Stimulated activated naive CD8-positive, alpha-beta T cell treated with anti-CD3 and anti-CD28 coated beads, Interleukin-15, amount 100 ng/mL, for 72 hours (primary cell): ENCODE measurements at regions not wholly inside any gene's neighbourhood (a gene's known extent, or its start where the extent isn't known, plus 50 kb on each side); places are given as distances from the start of the nearest gene placed in this dataset.

ENCODE experiments used
- ATAC-seq: fragments of 150-1000 bp; cut with Tn5 transposase; 2 replicates; pipeline ENCODE4 v1.10.0; 2021; ENCODE audit warnings: mild to moderate bottlenecking, moderate library complexity
- DNase-seq, 2 donors: peaks; one replicate each; pipeline ENCODE4 v3.0.0; 2021 to 2022
- H3K27ac Mint-ChIP-seq, 2 donors: one replicate each; pipeline ENCODE4 v1.8.0; 2022; ENCODE audit warnings: mild to moderate bottlenecking in 2 of 2, mixed read lengths in 2 of 2, moderate library complexity in 2 of 2
- H3K27me3 Mint-ChIP-seq: one replicate; pipeline ENCODE4 v1.8.0; 2022; ENCODE audit warnings: mixed read lengths
- H3K4me1 Mint-ChIP-seq: one replicate; pipeline ENCODE4 v1.8.0; 2022; ENCODE audit warnings: mild to moderate bottlenecking, mixed read lengths
- H3K4me3 Mint-ChIP-seq, 2 donors: one replicate each; pipeline ENCODE4 v1.8.0; 2022; ENCODE audit warnings: mild to moderate bottlenecking in 2 of 2, mixed read lengths in 2 of 2, moderate library complexity in 1 of 2
- H3K9me3 Mint-ChIP-seq, 2 donors: one replicate each; pipeline ENCODE4 v1.8.0; 2022; ENCODE audit warnings: mixed read lengths in 2 of 2

GRCh38 chr5:2459251-2459650 lies 292.2 kb downstream of the IRX2 start:
- no peak for DNase-seq
- no peaks in the 10 kb centered on the region for H3K4me1 Mint-ChIP-seq
- no peaks in the 10 kb centered on the region for H3K9me3 Mint-ChIP-seq
- no peaks in the 10 kb centered on the region for H3K27me3 Mint-ChIP-seq
- no peak overlapping the region for H3K4me3 Mint-ChIP-seq
- no peak for ATAC-seq
- H3K27ac Mint-ChIP-seq = no peak overlapping the region

- ATAC-seq (no peak), DNase-seq (no peak)
- no peaks in the 10 kb centered on the region for H3K9me3 Mint-ChIP-seq
- H3K27me3 Mint-ChIP-seq = no peaks in the 10 kb centered on the region
- no peaks in the 10 kb centered on the region for H3K4me1 Mint-ChIP-seq
- no peak overlapping the region for H3K27ac Mint-ChIP-seq
- H3K4me3 Mint-ChIP-seq = no peak overlapping the region
Observed at GRCh38 chr5:2455878-2456277, 295.6 kb downstream of the IRX2 start.

GRCh38 chr5:2454876-2455275 lies 296.6 kb downstream of the IRX2 start:
- H3K27ac Mint-ChIP-seq = no peak overlapping the region
- H3K9me3 Mint-ChIP-seq = no peaks in the 10 kb centered on the region
- H3K4me3 Mint-ChIP-seq = no peak overlapping the region
- DNase-seq = no peak
- ATAC-seq = no peak
- H3K4me1 Mint-ChIP-seq = no peaks in the 10 kb centered on the region
- no peaks in the 10 kb centered on the region for H3K27me3 Mint-ChIP-seq

GRCh38 chr5:2453781-2454180 lies 297.7 kb downstream of the IRX2 start:
- Mint-ChIP-seq H3K4me1 (no peaks in the 10 kb centered on the region), H3K9me3 (no peaks in the 10 kb centered on the region)

GRCh38 chr5:2451100-2451499 lies 300.4 kb downstream of the IRX2 start:
- Mint-ChIP-seq H3K4me1 (no peaks in the 10 kb centered on the region), H3K27me3 (no peaks in the 10 kb centered on the region), H3K27ac (no peak overlapping the region), H3K9me3 (peaks cover 0 to 13% of the 10 kb centered on the region in 2 donors), H3K4me3 (no peak overlapping the region)
- ATAC-seq = no peak
- no peak for DNase-seq

More at GRCh38 chr5:2453781-2454180, 297.7 kb downstream of the IRX2 start:
- DNase-seq (no peak), ATAC-seq (no peak)
- Mint-ChIP-seq H3K27ac (no peak overlapping the region), H3K27me3 (no peaks in the 10 kb centered on the region), H3K4me3 (no peak overlapping the region)

GRCh38 chr5:2442496-2443354 lies 308.8 kb downstream of the IRX2 start:
- H3K27ac Mint-ChIP-seq = no peak overlapping the region
- peaks cover 0 to 9% of the 10 kb centered on the region in 2 donors for H3K9me3 Mint-ChIP-seq
- DNase-seq (no peak), ATAC-seq (no peak)
- no peaks in the 10 kb centered on the region for H3K4me1 Mint-ChIP-seq
- H3K27me3 Mint-ChIP-seq = no peaks in the 10 kb centered on the region
- no peak overlapping the region for H3K4me3 Mint-ChIP-seq

GRCh38 chr5:2441495-2442180 lies 309.8 kb downstream of the IRX2 start:
- DNase-seq (no peak), ATAC-seq (no peak)
- no peaks in the 10 kb centered on the region for H3K4me1 Mint-ChIP-seq
- no peaks in the 10 kb centered on the region for H3K27me3 Mint-ChIP-seq
- H3K4me3 Mint-ChIP-seq = no peak overlapping the region
- H3K9me3 Mint-ChIP-seq = no peaks in the 10 kb centered on the region
- H3K27ac Mint-ChIP-seq = no peak overlapping the region

- Mint-ChIP-seq H3K27ac (no peak overlapping the region), H3K9me3 (peaks cover 0 to 5% of the 10 kb centered on the region in 2 donors), H3K4me1 (no peaks in the 10 kb centered on the region), H3K27me3 (no peaks in the 10 kb centered on the region), H3K4me3 (no peak overlapping the region)
- ATAC-seq (no peak), DNase-seq (no peak)
Observed at GRCh38 chr5:2439608-2440007, 311.9 kb downstream of the IRX2 start.

GRCh38 chr5:2433086-2433485 lies 318.4 kb downstream of the IRX2 start:
- H3K27me3 Mint-ChIP-seq = no peaks in the 10 kb centered on the region
- DNase-seq (no peak), ATAC-seq (no peak)
- H3K4me3 Mint-ChIP-seq = no peak overlapping the region
- no peaks in the 10 kb centered on the region for H3K4me1 Mint-ChIP-seq
- peaks cover 4 to 26% of the 10 kb centered on the region in 2 donors for H3K9me3 Mint-ChIP-seq
- no peak overlapping the region for H3K27ac Mint-ChIP-seq

DNA sequence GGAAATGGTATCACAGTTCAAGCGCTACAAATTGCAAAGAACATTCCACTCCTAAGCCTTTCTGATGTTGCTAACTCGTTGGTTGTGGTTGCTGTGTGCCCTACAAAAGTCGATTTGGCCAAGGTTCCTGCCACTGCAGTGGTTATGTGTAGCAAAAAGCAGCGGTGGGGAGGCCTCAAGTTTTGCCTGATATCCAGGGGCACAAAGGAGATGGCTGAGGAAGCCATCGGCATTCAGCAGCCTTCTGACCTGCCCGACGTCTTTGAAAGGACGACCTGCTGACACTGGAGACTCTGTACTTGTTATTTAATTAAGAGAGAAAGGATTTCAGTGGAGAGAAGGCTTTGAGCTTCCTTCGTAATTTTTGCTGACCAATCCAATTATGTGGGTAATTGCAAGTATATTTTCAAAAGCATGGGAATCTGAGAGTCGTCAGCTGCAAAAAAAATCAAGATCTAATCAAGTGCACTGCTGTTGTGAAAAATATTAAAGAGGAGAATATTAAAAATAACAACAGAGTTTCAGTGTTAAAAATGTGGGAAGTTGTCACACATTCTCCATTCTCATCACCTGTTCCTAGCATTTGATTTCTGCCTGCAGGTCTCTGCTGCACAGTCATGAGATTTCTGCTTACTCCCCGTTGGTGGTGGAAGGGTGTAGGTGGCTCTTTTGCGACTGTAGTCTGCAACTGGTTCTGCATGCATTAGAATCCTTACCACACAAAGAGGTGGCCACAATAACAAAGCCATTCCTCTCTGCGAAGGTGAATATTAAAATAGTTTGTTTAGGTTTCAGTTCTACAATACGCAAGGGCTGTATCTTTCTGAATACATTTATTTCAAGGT lies 319.2 kb downstream of the IRX2 start:
- no peak for ATAC-seq
- peaks cover 4 to 26% of the 10 kb centered on the region in 2 donors for H3K9me3 Mint-ChIP-seq
- H3K4me3 Mint-ChIP-seq = no peak overlapping the region
- DNase-seq = no peak
- no peak overlapping the region for H3K27ac Mint-ChIP-seq
- H3K4me1 Mint-ChIP-seq = no peaks in the 10 kb centered on the region
- H3K27me3 Mint-ChIP-seq = no peaks in the 10 kb centered on the region

DNA sequence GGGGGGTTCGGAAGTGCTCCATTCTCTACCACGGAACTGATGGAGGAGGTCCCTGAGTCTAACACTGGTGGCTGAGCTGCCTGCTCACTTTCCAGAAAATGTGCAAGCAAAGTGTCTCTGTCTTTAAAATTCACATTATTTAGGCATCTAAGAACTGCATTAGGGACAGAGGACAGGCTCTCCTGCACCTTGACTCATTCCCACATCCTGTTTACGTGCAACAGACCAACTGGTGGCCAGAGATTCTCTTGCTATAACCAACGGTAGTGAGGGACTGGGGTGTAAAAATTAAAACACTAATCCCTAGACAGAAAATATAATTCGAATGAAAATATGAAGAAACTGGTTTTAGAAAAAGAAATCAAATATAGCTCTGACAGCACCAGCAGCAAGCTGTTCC lies 320.9 kb downstream of the IRX2 start:
- no peak overlapping the region for H3K4me3 Mint-ChIP-seq
- no peak for ATAC-seq

DNA sequence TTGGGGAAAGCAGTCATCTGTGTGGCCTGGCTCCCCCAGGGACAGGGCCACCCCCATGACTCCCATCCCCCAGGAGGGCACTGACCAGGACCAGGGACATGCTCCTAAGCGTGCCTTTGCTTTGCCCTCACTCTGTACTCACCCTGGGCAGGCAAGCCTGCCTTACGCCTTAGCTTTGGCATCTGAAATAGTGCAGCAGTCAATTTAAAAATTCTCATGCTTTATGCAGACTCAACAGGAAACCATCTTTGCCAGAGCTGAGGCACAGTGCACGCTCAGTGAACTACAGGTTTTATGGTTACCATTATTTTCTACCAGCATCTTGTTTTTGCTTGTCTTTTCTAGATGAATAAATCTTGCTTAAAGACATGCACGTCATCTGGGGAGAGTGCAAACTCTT lies 323.5 kb downstream of the IRX2 start:
- Mint-ChIP-seq H3K4me3 (no peak overlapping the region), H3K4me1 (no peaks in the 10 kb centered on the region), H3K27me3 (no peaks in the 10 kb centered on the region), H3K27ac (no peak overlapping the region), H3K9me3 (peaks cover 8 to 21% of the 10 kb centered on the region in 2 donors)
- DNase-seq = no peak
- no peak for ATAC-seq

More for the DNA sequence above, 320.9 kb downstream of the IRX2 start:
- no peak for DNase-seq
- no peaks in the 10 kb centered on the region for H3K27me3 Mint-ChIP-seq
- peaks cover 4 to 26% of the 10 kb centered on the region in 2 donors for H3K9me3 Mint-ChIP-seq
- no peaks in the 10 kb centered on the region for H3K4me1 Mint-ChIP-seq
- no peak overlapping the region for H3K27ac Mint-ChIP-seq

DNA sequence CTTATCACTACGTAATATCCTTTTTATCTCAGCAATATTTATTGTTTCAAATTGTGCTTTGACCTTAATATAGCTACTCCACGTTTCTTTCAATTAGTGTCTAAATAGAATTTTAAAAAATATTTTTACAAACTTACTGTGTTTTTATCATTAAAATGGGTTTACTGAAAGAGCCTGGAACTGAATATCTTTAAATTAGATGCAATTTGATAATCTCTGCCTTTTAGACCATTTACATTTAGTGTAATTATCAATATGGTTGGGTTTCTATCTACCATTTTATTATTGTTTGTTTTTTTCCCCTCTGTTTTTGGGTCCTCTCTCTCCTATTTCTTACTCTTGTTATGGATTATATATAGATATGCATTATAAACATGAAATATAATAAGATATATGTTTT lies 327.8 kb downstream of the IRX2 start:
- Mint-ChIP-seq H3K4me1 (no peaks in the 10 kb centered on the region), H3K9me3 (peaks cover 0 to 4% of the 10 kb centered on the region in 2 donors), H3K27me3 (no peaks in the 10 kb centered on the region), H3K4me3 (no peak overlapping the region), H3K27ac (no peak overlapping the region)
- ATAC-seq = no peak
- no peak for DNase-seq

- Mint-ChIP-seq H3K27ac (no peak overlapping the region), H3K4me3 (no peak overlapping the region), H3K27me3 (peaks cover 5% of the 10 kb centered on the region), H3K4me1 (no peaks in the 10 kb centered on the region), H3K9me3 (peaks cover 4 to 7% of the 10 kb centered on the region in 2 donors)
- no peak for DNase-seq
- ATAC-seq = no peak
Observed at GRCh38 chr5:2417301-2417700, 334.2 kb downstream of the IRX2 start.

DNA sequence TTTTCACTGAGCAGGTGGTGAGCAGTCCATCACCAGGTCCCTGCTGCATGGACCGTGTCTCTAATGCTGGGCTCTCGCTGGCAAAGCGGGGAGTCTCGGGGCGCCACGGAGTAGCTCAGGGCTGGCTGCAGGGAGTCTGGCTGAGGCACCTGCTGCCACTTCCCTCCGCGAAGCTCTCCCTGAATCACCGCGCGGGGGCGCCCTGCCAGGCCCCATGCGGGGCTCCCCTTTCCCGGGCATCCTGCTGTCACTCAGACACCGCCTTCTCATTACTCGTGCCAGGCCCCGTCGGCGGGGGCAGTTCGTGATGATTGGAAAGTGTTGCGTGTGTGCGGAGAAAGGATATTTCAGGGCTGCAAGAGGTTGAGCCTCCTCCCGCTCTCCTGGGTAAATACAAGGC lies 335.8 kb downstream of the IRX2 start:
- no peak overlapping the region for H3K4me3 Mint-ChIP-seq
- H3K4me1 Mint-ChIP-seq = no peaks in the 10 kb centered on the region
- DNase-seq (no peak), ATAC-seq (no peak)
- H3K27me3 Mint-ChIP-seq = peaks cover 5% of the 10 kb centered on the region
- peaks cover 4 to 7% of the 10 kb centered on the region in 2 donors for H3K9me3 Mint-ChIP-seq
- H3K27ac Mint-ChIP-seq = no peak overlapping the region

DNA sequence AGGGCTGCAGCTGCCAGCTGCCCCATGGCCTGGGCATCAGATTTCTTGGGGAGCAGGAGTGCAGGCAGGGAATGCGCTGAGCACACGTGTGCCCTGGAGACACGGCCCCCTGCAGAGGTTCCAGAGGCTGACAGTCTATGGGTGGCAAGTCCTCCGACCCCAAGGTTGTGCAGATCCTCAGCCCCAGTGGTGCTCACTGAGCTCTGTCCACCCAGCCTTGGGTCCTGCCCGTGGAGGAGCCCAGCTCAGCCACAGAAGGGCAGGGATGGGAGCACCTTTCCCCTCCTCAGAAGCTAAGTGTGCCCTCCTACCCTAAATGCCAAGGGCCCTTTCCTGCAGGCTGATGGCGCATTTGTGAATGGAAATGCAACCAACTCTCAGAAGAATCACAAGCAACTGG lies 341.0 kb downstream of the IRX2 start:
- Mint-ChIP-seq H3K27me3 (peaks cover 9% of the 10 kb centered on the region), H3K9me3 (peaks cover 0 to 4% of the 10 kb centered on the region in 2 donors), H3K27ac (no peak overlapping the region), H3K4me1 (no peaks in the 10 kb centered on the region), H3K4me3 (no peak overlapping the region)
- ATAC-seq (no peak), DNase-seq (no peak)
